ENCODE measurements at regions not wholly inside any gene's neighbourhood (a gene's known extent, or its start where the extent isn't known, plus 50 kb on each side); places are given as distances from the start of the nearest gene placed in this dataset.

- DNase-seq, result no peak
Observed at GRCh38 chr12:30437044-30437443, 258.6 kb downstream of the IPO8 start.

GRCh38 chr12:30428098-30428497 lies 267.6 kb downstream of the IPO8 start:
- DNase-seq, result no peak

- DNase-seq, result no peak
Observed at GRCh38 chr12:30427555-30427954, 268.1 kb downstream of the IPO8 start.

- no peak for DNase-seq
Observed at GRCh38 chr12:30425445-30425844, 270.2 kb downstream of the IPO8 start.

GRCh38 chr12:30423330-30423729 lies 272.3 kb downstream of the IPO8 start:
- no peak for DNase-seq

- no peak for DNase-seq
Observed at GRCh38 chr12:30422844-30423243, 272.8 kb downstream of the IPO8 start.

GRCh38 chr12:30420561-30420960 lies 275.1 kb downstream of the IPO8 start:
- no peak for DNase-seq

GRCh38 chr12:30417697-30418231 lies 277.9 kb downstream of the IPO8 start:
- DNase-seq, result peak; percentile 92

- peak; percentile 13 for DNase-seq
Observed at GRCh38 chr12:30416631-30417030, 279.0 kb downstream of the IPO8 start.

GRCh38 chr12:30415777-30416176 lies 279.9 kb downstream of the IPO8 start:
- DNase-seq, result no peak

- DNase-seq, result no peak
Observed at GRCh38 chr12:30414507-30414906, 281.2 kb downstream of the IPO8 start.

- no peak for DNase-seq
Observed at GRCh38 chr12:30400349-30400748, 295.3 kb downstream of the IPO8 start.

- no peak for DNase-seq
Observed at GRCh38 chr12:30399859-30400258, 295.8 kb downstream of the IPO8 start.

GRCh38 chr12:30396576-30396975 lies 299.1 kb downstream of the IPO8 start:
- no peak for DNase-seq

GRCh38 chr12:30395190-30395589 lies 300.5 kb downstream of the IPO8 start:
- DNase-seq, result no peak

GRCh38 chr12:30391766-30392366 lies 303.8 kb downstream of the IPO8 start:
- DNase-seq, result no peak

- no peak for DNase-seq
Observed at GRCh38 chr12:30385706-30386105, 310.0 kb downstream of the IPO8 start.

GRCh38 chr12:30384976-30385375 lies 310.7 kb downstream of the IPO8 start:
- DNase-seq, result no peak

GRCh38 chr12:30378307-30378706 lies 317.4 kb downstream of the IPO8 start:
- no peak for DNase-seq

- DNase-seq, result no peak
Observed at GRCh38 chr12:30364822-30365221, 330.8 kb downstream of the IPO8 start.

- DNase-seq, result no peak
Observed at GRCh38 chr12:30361145-30361544, 334.5 kb downstream of the IPO8 start.

GRCh38 chr12:30358671-30359070 lies 337.0 kb downstream of the IPO8 start:
- DNase-seq, result no peak

- DNase-seq, result no peak
Observed at GRCh38 chr12:30357766-30358490, 337.7 kb downstream of the IPO8 start.

GRCh38 chr12:30345744-30346471 lies 349.8 kb downstream of the IPO8 start:
- no peak for DNase-seq
